HepG2 (cell line): ENCODE measurements at regions not wholly inside any gene's neighbourhood (a gene's known extent, or its start where the extent isn't known, plus 50 kb on each side); places are given as distances from the start of the nearest gene placed in this dataset.
"Not testable (repeated sequence)": the region's sequence is repeated elsewhere in the genome, so short reads cannot be mapped to it uniquely, and the experiment has no call there.

Experiments
- ATAC-seq: fragments of 200-7000 bp; cut with Tn5 transposase; 3 replicates; pipeline ENCODE4 v1.9.1; 2020; ENCODE audit warnings: mild to moderate bottlenecking, moderate library complexity
- BruUV-seq: library from RNA; stranded (reverse); fragments of 400-500 nt; replicated peaks from 2 replicates; lab custom pipeline; 2021; lab: Mats Ljungman, UMichigan
- CTCF ChIA-PET: fragments of 300-600 bp; formaldehyde crosslinking; extraction: SDS; loops from one replicate; lab custom pipeline; 2021; ENCODE audit warnings: low total read pairs, inconsistent platforms, low intra/inter-chr PET ratio; lab: Yijun Ruan, JAX
- POLR2A ChIA-PET: fragments of 350-600 bp; sonication (Branson Sonifier 250); formaldehyde crosslinking; loops from one replicate; lab custom pipeline; 2020; ENCODE audit warnings: antibody characterized with exemption, inconsistent platforms; lab: Yijun Ruan, JAX
- DNase-seq: peaks from one replicate; pipeline ENCODE4 v3.0.0-alpha.2; 2015; ENCODE audit warnings: low spot score
- FAIRE-seq: peaks from 3 replicates; lab custom pipeline; 2011; peaks lifted over from hg19 to GRCh38; lab: Jason Lieb, UNC
- H2AFZ ChIP-seq: one replicate; pipeline ENCODE4 v1.6.1; 2011; ENCODE audit warnings: low read length, inconsistent platforms
- H3K27ac ChIP-seq: fragments of 300-600 bp; 3 replicates; pipeline ENCODE4 v1.8.0; 2011; ENCODE audit warnings: mixed run types, mild to moderate bottlenecking, mixed read lengths, low read length, inconsistent platforms; ENCODE audit not compliant: insufficient read depth; ENCODE audit errors: extremely low read length
- H3K27me3 ChIP-seq, 2 experiments: fragments of 200-600 bp in 1 of 2; 2 replicates in 1 of 2; 3 replicates in 1 of 2; pipeline versions ENCODE4 v1.6.0 to v1.8.0; 2011; ENCODE audit warnings: low read length in 2 of 2, mild to moderate bottlenecking in 2 of 2, moderate library complexity in 2 of 2, inconsistent platforms in 1 of 2; ENCODE audit not compliant: insufficient read depth in 2 of 2, control insufficient read depth in 1 of 2
- H3K36me3 ChIP-seq, 2 experiments: fragments of 200-600 bp in 1 of 2; replicated peaks in 1 of 2; 2 replicates in 1 of 2; 3 replicates in 1 of 2; pipeline versions ENCODE4 v1.5.1 to v1.8.0; 2011; ENCODE audit warnings: low read length in 2 of 2, inconsistent platforms in 1 of 2; ENCODE audit not compliant: insufficient read depth in 2 of 2, control insufficient read depth in 1 of 2
- H3K4me1 ChIP-seq: 2 replicates; pipeline ENCODE4 v1.5.1; 2012; ENCODE audit warnings: low read length, inconsistent platforms; ENCODE audit not compliant: insufficient read depth
- H3K4me2 ChIP-seq: 2 replicates; pipeline ENCODE4 v1.6.0; 2011; ENCODE audit warnings: low read depth, low read length, inconsistent platforms
- H3K4me3 ChIP-seq, 3 experiments: fragments of 200-600 bp in 1 of 3; sonication (generic), shearing (Covaris generic) in 1 of 3; replicated peaks in 1 of 3; 2 replicates each; pipeline ENCODE4 v1.5.1; 2011 to 2016; ENCODE audit warnings: low read length in 3 of 3, inconsistent platforms in 2 of 3, low read depth in 2 of 3, mild to moderate bottlenecking in 2 of 3, control low read depth in 1 of 3, mixed read lengths in 1 of 3; ENCODE audit not compliant: insufficient read depth in 1 of 3
- H3K79me2 ChIP-seq: one replicate; pipeline ENCODE4 v1.6.1; 2011; ENCODE audit warnings: low read length, inconsistent platforms; ENCODE audit not compliant: insufficient read depth
- H3K9ac ChIP-seq: 2 replicates; pipeline ENCODE4 v1.6.0; 2011; ENCODE audit warnings: mild to moderate bottlenecking, low read depth, low read length, inconsistent platforms; ENCODE audit not compliant: insufficient read depth
- H3K9me3 ChIP-seq: 2 replicates; pipeline ENCODE4 v1.5.1; 2012; ENCODE audit warnings: mild to moderate bottlenecking, low read length
- H4K20me1 ChIP-seq: 2 replicates; pipeline ENCODE4 v1.6.0; 2011; ENCODE audit warnings: inconsistent platforms, mild to moderate bottlenecking, low read length, moderate library complexity; ENCODE audit not compliant: insufficient read depth
- WGBS: methylation state at CpG from one replicate; pipeline ENCODE4 v1.1.6; 2017; ENCODE audit warnings: low lambda C conversion rate; 5-methylcytosine and 5-hydroxymethylcytosine counted together
- in situ Hi-C: cut with HindIII; loops from 2 replicates; pipeline ENCODE4 v1.10.0; 2017; ENCODE audit warnings: low pct_unique_long_range_greater_than_20kb; ENCODE audit not compliant: extremely low pct_ligation_motif_present
- intact Hi-C: fragments of 100-400 bp; cut with micrococcal nuclease; formaldehyde crosslinking; loops from one replicate; pipeline ENCODE4 v1.10.0; 2022; ENCODE audit not compliant: unreplicated experiment

DNA sequence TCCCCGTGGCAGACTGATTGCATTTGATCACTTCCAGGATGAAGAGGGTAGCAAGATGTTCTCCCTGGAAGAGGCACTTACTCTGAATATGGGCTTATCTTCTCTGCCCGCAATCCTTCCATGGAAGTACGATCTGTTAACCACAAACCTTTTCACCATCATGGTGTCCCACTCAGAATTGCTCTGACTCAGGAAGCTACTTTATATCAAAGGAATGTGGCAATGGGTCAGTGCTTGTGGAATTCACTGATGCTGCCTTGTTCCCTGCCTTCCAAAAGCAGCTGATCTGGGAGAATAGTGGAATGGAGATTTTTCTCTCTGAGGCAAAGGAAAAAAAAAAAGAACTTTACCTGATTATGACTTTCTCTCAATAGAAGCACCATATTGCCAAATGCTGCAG, 306.1 kb upstream of the WSB1 start:
- intact Hi-C loops, ATAC-seq, H4K20me1 ChIP-seq, H3K27me3 ChIP-seq, H3K4me3 ChIP-seq, H3K79me2 ChIP-seq, DNase-seq, H3K4me2 ChIP-seq, H3K9me3 ChIP-seq, CTCF ChIA-PET, BruUV-seq, H3K4me1 ChIP-seq, H2AFZ ChIP-seq, FAIRE-seq, H3K27ac ChIP-seq, in situ Hi-C loops, H3K9ac ChIP-seq, H3K36me3 ChIP-seq, POLR2A ChIA-PET: not testable (repeated sequence)
- 0% methylated on average over 3 of the region's 3 CpGs for WGBS

DNA sequence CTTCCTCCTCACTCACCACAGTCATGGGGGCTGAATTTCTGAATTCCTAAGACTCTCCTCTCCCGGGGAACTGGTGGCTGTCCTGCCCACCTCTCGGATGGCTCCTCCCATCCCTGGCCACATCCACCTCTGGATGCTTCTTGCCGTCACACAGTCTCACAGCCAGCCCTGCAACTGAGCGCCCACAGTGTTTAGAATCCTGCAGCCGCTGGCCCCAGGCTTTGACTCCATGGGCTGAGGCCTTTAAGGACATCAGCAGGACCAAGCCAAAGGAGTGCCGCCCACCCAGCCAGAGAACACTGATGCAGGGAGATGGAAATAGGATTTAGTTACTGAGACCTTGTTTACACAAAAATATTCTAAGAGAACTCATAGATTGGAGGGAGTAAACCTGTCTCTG, 299.3 kb upstream of the WSB1 start:
- CTCF ChIA-PET, DNase-seq, FAIRE-seq, H3K9me3 ChIP-seq, H3K4me1 ChIP-seq, H3K9ac ChIP-seq, H4K20me1 ChIP-seq, intact Hi-C loops, BruUV-seq, H3K4me2 ChIP-seq, POLR2A ChIA-PET, H3K27me3 ChIP-seq, H3K36me3 ChIP-seq, H3K27ac ChIP-seq, H3K4me3 ChIP-seq, H3K79me2 ChIP-seq, H2AFZ ChIP-seq, in situ Hi-C loops, ATAC-seq: not testable (repeated sequence)
- WGBS: 23% methylated on average over 6 of the region's 6 CpGs

DNA sequence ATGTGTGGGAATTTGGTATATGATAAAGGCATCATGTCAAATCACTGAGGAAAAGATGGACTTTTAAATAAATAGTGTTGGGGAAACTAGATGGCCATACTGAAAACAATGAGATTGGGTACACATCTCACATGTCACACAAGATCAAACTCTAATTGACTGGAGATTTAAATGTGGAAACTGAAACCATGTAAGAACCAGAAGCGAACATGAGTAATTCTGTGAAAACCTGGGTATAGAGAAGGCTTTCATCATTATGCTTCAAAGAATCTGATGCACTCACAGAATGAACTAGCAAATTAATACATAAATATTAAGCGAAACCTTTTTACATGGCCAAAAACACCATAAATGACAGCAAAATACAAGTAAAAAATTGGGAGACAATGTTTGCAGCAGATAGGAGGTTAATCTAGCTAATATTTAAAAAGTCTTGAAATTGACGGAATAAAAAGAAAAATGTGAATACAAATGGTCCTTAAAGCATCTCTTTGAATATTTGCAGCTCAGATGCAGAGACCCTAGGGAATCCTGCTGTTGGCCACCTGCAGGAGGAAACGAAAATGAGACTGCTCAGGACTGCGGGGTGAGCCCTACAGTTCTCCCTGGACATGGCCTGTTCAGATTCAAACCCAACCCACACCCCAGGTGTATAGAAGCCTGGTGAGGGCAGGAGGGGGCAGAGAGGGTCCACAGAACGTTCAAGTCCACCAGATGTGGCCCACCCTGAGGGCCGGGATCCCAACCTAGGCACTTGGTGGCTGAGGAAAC, 297.6 kb upstream of the WSB1 start:
- DNase-seq, POLR2A ChIA-PET, H3K4me3 ChIP-seq, H2AFZ ChIP-seq, H3K4me2 ChIP-seq, BruUV-seq, H3K27me3 ChIP-seq, H4K20me1 ChIP-seq, H3K9me3 ChIP-seq, intact Hi-C loops, in situ Hi-C loops, FAIRE-seq, H3K4me1 ChIP-seq, H3K9ac ChIP-seq, CTCF ChIA-PET, H3K36me3 ChIP-seq, H3K79me2 ChIP-seq, H3K27ac ChIP-seq: not testable (repeated sequence)
- 19% methylated on average over 5 of the region's 7 CpGs for WGBS
- ATAC-seq: peak; percentile 52; the same call in 1 of the 3 replicates
